CD14-positive monocyte (primary cell): ENCODE measurements at regions not wholly inside any gene's neighbourhood (a gene's known extent, or its start where the extent isn't known, plus 50 kb on each side); places are given as distances from the start of the nearest gene placed in this dataset.

ENCODE experiments used
- DNase-seq, 3 donors: peaks; one replicate each; pipeline ENCODE4 v3.0.0-alpha.2; 2011 to 2022
- H2AFZ ChIP-seq: 2 replicates; pipeline ENCODE4 v1.6.0; 2012; ENCODE audit warnings: mild to moderate bottlenecking, low read depth, low read length, inconsistent platforms; ENCODE audit not compliant: insufficient read depth, poor library complexity, severe bottlenecking
- H3K27ac ChIP-seq, 2 donors: 1 replicate in 1 of 2; 2 replicates in 1 of 2; pipeline ENCODE4 v1.5.1; 2012 to 2013; ENCODE audit warnings: low read length in 2 of 2, control low read depth in 1 of 2, inconsistent platforms in 1 of 2, low read depth in 1 of 2, mild to moderate bottlenecking in 1 of 2
- H3K27me3 ChIP-seq, 2 donors: one replicate each; pipeline versions ENCODE4 v1.6.0 to v1.6.1; 2011 to 2013; ENCODE audit warnings: low read length in 2 of 2; ENCODE audit not compliant: control insufficient read depth in 2 of 2, insufficient read depth in 2 of 2
- H3K36me3 ChIP-seq, 2 donors: replicated peaks in 1 of 2; 1 replicate in 1 of 2; 2 replicates in 1 of 2; pipeline versions ENCODE4 v1.5.1 to v1.6.1; 2012 to 2013; ENCODE audit warnings: low read length in 2 of 2, control low read depth in 1 of 2, inconsistent platforms in 1 of 2, mild to moderate bottlenecking in 1 of 2; ENCODE audit not compliant: insufficient read depth in 2 of 2, control insufficient read depth in 1 of 2
- H3K4me1 ChIP-seq, 2 donors: 1 replicate in 1 of 2; 2 replicates in 1 of 2; pipeline versions ENCODE4 v1.5.1 to v1.6.1; 2012 to 2013; ENCODE audit warnings: low read length in 2 of 2, control low read depth in 1 of 2, inconsistent platforms in 1 of 2, mild to moderate bottlenecking in 1 of 2, moderate library complexity in 1 of 2; ENCODE audit not compliant: insufficient read depth in 2 of 2, control insufficient read depth in 1 of 2
- H3K4me2 ChIP-seq: replicated peaks from 2 replicates; pipeline ENCODE3; 2012; ENCODE audit warnings: low read length, moderate library complexity, mild to moderate bottlenecking; ENCODE audit not compliant: poor library complexity, severe bottlenecking; ENCODE audit errors: extremely low read depth
- H3K4me3 ChIP-seq, 3 experiments: fragments of 200-600 bp in 1 of 3; sonication (generic) in 1 of 3; replicated peaks in 1 of 3; 1 replicate in 2 of 3; 2 replicates in 1 of 3; pipeline ENCODE4 v1.5.1; 2011 to 2013; ENCODE audit warnings: low read length in 3 of 3, mild to moderate bottlenecking in 3 of 3, control low read depth in 2 of 3, low read depth in 2 of 3, inconsistent platforms in 1 of 3, moderate library complexity in 1 of 3
- H3K79me2 ChIP-seq: 2 replicates; pipeline ENCODE4 v1.6.0; 2012; ENCODE audit warnings: mild to moderate bottlenecking, control low read depth, inconsistent platforms, low read length, moderate library complexity; ENCODE audit not compliant: insufficient read depth
- H3K9ac ChIP-seq: 2 replicates; pipeline ENCODE4 v1.6.0; 2017; ENCODE audit warnings: low read length, mild to moderate bottlenecking; ENCODE audit not compliant: insufficient read depth, poor library complexity, severe bottlenecking
- H3K9me3 ChIP-seq, 2 donors: replicated peaks in 1 of 2; 1 replicate in 1 of 2; 2 replicates in 1 of 2; pipeline versions ENCODE4 v1.5.1 to v1.6.1; 2012 to 2013; ENCODE audit warnings: low read length in 2 of 2, control low read depth in 1 of 2; ENCODE audit not compliant: control insufficient read depth in 1 of 2, insufficient read depth in 1 of 2
- H4K20me1 ChIP-seq: 2 replicates; pipeline ENCODE4 v1.6.0; 2012; ENCODE audit warnings: mild to moderate bottlenecking, low read length, control low read depth, moderate library complexity; ENCODE audit not compliant: insufficient read depth
- H3K27ac Mint-ChIP-seq, 7 donors: one replicate each; pipeline ENCODE4 v1.8.0; 2020; ENCODE audit warnings: mild to moderate bottlenecking in 7 of 7, mixed read lengths in 7 of 7, moderate library complexity in 6 of 7, inconsistent platforms in 2 of 7
- H3K27me3 Mint-ChIP-seq, 3 donors: one replicate each; pipeline ENCODE4 v1.8.0; 2021 to 2022; ENCODE audit warnings: low read depth in 3 of 3, mild to moderate bottlenecking in 3 of 3, mixed read lengths in 3 of 3, moderate library complexity in 3 of 3, inconsistent platforms in 1 of 3
- H3K36me3 Mint-ChIP-seq, 2 donors: one replicate each; pipeline ENCODE4 v1.8.0; 2020; ENCODE audit warnings: mixed read lengths in 2 of 2, inconsistent platforms in 1 of 2, mild to moderate bottlenecking in 1 of 2
- H3K4me1 Mint-ChIP-seq: one replicate; pipeline ENCODE4 v1.8.0; 2020; ENCODE audit warnings: mild to moderate bottlenecking, mixed read lengths
- H3K4me3 Mint-ChIP-seq, 2 donors: one replicate each; pipeline ENCODE4 v1.8.0; 2020; ENCODE audit warnings: mild to moderate bottlenecking in 2 of 2, mixed read lengths in 2 of 2, moderate library complexity in 1 of 2
- H3K9me3 Mint-ChIP-seq, 7 donors: one replicate each; pipeline ENCODE4 v1.8.0; 2020 to 2022; ENCODE audit warnings: mixed read lengths in 7 of 7, mild to moderate bottlenecking in 6 of 7, moderate library complexity in 6 of 7, inconsistent platforms in 2 of 7
- WGBS: methylation state at CpG from one replicate; pipeline ENCODE4 v1.1.5; 2013; ENCODE audit warnings: missing lambda C conversion rate; ENCODE audit not compliant: insufficient coverage; 5-methylcytosine and 5-hydroxymethylcytosine counted together
- intact Hi-C, 2 donors: fragments of 100-400 bp; cut with micrococcal nuclease; formaldehyde crosslinking; loops; one replicate each; pipeline versions ENCODE4 v1.15.0 to v1.15.1; 2023
- TF ChIP-seq, protein P1 (sequence below): fragments of 200-600 bp; IDR thresholded peaks from one replicate; pipeline ENCODE4 v1.8.0; 2022; ENCODE audit warnings: antibody characterized with exemption, mild to moderate bottlenecking

DNA sequence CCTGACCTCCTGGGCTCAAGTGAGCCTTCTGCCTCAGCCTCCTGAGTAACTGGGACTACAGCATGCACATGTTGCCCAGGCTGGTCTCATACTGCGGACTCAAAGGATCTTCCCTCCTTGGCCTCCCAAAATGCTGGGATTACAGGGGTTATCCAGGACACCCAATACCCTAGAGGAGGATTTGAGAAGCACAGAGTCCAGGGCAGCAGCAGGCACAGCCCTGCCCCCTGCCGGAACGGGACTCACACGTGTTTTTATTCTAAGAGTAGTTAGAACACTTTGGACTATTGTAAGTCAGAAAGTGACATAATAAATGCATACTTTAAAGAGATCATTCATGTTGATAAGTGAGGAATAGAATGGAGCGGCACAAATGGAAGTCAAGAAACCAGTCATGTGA lies 80.2 kb downstream of the C6orf118 start:
- Mint-ChIP-seq H3K27ac (no peak overlapping the region), H3K4me3 (no peak overlapping the region), H3K9me3 (peaks cover 0 to 13% (median 0%) of the 10 kb centered on the region in 7 donors), H3K36me3 (no peaks in the 10 kb centered on the region), H3K27me3 (peaks cover 0 to 2% (median under 1%) of the 10 kb centered on the region in 3 donors), H3K4me1 (no peaks in the 10 kb centered on the region)
- Histone ChIP-seq H3K9ac (no peak overlapping the region), H3K4me3 (no peak overlapping the region), H2AFZ (no peak overlapping the region), H4K20me1 (no peaks in the 10 kb centered on the region), H3K4me1 (no peaks in the 10 kb centered on the region), H3K9me3 (peaks cover 2 to 8% of the 10 kb centered on the region in 2 donors), H3K36me3 (no peaks in the 10 kb centered on the region), H3K4me2 (no peak overlapping the region), H3K27ac (no peak overlapping the region), H3K79me2 (no peaks in the 10 kb centered on the region), H3K27me3 (no peaks in the 10 kb centered on the region)
- intact Hi-C loops: no loop called here
- TF ChIP-seq, protein P1, sequence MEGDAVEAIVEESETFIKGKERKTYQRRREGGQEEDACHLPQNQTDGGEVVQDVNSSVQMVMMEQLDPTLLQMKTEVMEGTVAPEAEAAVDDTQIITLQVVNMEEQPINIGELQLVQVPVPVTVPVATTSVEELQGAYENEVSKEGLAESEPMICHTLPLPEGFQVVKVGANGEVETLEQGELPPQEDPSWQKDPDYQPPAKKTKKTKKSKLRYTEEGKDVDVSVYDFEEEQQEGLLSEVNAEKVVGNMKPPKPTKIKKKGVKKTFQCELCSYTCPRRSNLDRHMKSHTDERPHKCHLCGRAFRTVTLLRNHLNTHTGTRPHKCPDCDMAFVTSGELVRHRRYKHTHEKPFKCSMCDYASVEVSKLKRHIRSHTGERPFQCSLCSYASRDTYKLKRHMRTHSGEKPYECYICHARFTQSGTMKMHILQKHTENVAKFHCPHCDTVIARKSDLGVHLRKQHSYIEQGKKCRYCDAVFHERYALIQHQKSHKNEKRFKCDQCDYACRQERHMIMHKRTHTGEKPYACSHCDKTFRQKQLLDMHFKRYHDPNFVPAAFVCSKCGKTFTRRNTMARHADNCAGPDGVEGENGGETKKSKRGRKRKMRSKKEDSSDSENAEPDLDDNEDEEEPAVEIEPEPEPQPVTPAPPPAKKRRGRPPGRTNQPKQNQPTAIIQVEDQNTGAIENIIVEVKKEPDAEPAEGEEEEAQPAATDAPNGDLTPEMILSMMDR: no peak
- WGBS: 75% methylated on average over 2 of the region's 5 CpGs
- no peak for DNase-seq

GRCh38 chr6:165227644-165228329 lies 81.6 kb downstream of the C6orf118 start:
- H3K4me1 ChIP-seq: no peaks in the 10 kb centered on the region
- TF ChIP-seq, protein P1: no peak
- peaks cover 0 to 2% (median 0%) of the 10 kb centered on the region in 3 donors for H3K27me3 Mint-ChIP-seq
- no peaks in the 10 kb centered on the region for H3K36me3 Mint-ChIP-seq
- H3K4me3 ChIP-seq: no peak overlapping the region
- no peak overlapping the region for H3K4me3 Mint-ChIP-seq
- peaks cover 0 to 2% of the 10 kb centered on the region in 2 donors for H3K9me3 ChIP-seq
- no peak overlapping the region for H3K27ac Mint-ChIP-seq
- H3K9me3 Mint-ChIP-seq: peaks cover 0 to 15% (median 1%) of the 10 kb centered on the region in 7 donors
- 73% methylated on average over 5 of the region's 10 CpGs for WGBS
- no peak overlapping the region for H2AFZ ChIP-seq
- no peaks in the 10 kb centered on the region for H3K4me1 Mint-ChIP-seq
- no peak overlapping the region for H3K27ac ChIP-seq
- DNase-seq: no peak
- no peaks in the 10 kb centered on the region for H3K36me3 ChIP-seq
- H3K79me2 ChIP-seq: no peaks in the 10 kb centered on the region
- H3K4me2 ChIP-seq: no peak overlapping the region
- intact Hi-C loops: no loop called here
- H4K20me1 ChIP-seq: no peaks in the 10 kb centered on the region
- H3K27me3 ChIP-seq: no peaks in the 10 kb centered on the region
- H3K9ac ChIP-seq: no peak overlapping the region
